ENCODE measurements at regions not wholly inside any gene's neighbourhood (a gene's known extent, or its start where the extent isn't known, plus 50 kb on each side); places are given as distances from the start of the nearest gene placed in this dataset.
"Not testable (repeated sequence)": the region's sequence is repeated elsewhere in the genome, so short reads cannot be mapped to it uniquely, and the experiment has no call there.

GRCh38 chr6:15738195-15738594 lies 75.4 kb upstream of the DTNBP1 start:
- not testable (repeated sequence) for TF ChIP-seq POLR2A, EP300, CTCF (IDR thresholded peaks at IDR 0.05)

Measured in ovary (tissue), 3 donors.